GM23248 (cell line): ENCODE measurements at regions not wholly inside any gene's neighbourhood (a gene's known extent, or its start where the extent isn't known, plus 50 kb on each side); places are given as distances from the start of the nearest gene placed in this dataset.
A peak's percentile ranks its signal among the peaks of the same experiment; 100 is the strongest.
"Not testable (repeated sequence)": the region's sequence is repeated elsewhere in the genome, so short reads cannot be mapped to it uniquely, and the experiment has no call there.

Experiments
- DNase-seq: peaks from one replicate; pipeline ENCODE4 v3.0.0-alpha.2; 2015
- H2AFZ ChIP-seq: fragments of 200-600 bp; sonication (generic); 2 replicates; pipeline ENCODE4 v1.6.1; 2016; ENCODE audit warnings: antibody characterized with exemption
- H3F3A ChIP-seq: fragments of 200-600 bp; sonication (generic); 2 replicates; pipeline ENCODE4 v1.6.1; 2016; ENCODE audit warnings: mild to moderate bottlenecking, antibody characterized with exemption, mixed run types; ENCODE audit not compliant: insufficient read depth
- H3K27ac ChIP-seq: fragments of 200-600 bp; sonication (generic); 2 replicates; pipeline ENCODE4 v1.5.1; 2016; ENCODE audit warnings: mild to moderate bottlenecking
- H3K27me3 ChIP-seq: fragments of 200-600 bp; sonication (generic); replicated peaks from 2 replicates; pipeline ENCODE4 v1.6.1; 2016; ENCODE audit warnings: mild to moderate bottlenecking; ENCODE audit not compliant: insufficient read depth
- H3K36me3 ChIP-seq: fragments of 200-600 bp; sonication (generic); 2 replicates; pipeline ENCODE4 v1.6.1; 2016; ENCODE audit warnings: low read depth, mild to moderate bottlenecking
- H3K4me1 ChIP-seq: fragments of 200-600 bp; sonication (generic); 2 replicates; pipeline ENCODE4 v1.6.1; 2016; ENCODE audit warnings: mild to moderate bottlenecking; ENCODE audit not compliant: insufficient read depth
- H3K4me2 ChIP-seq: fragments of 200-600 bp; sonication (generic); one replicate; pipeline ENCODE4 v1.6.1; 2016; ENCODE audit warnings: mild to moderate bottlenecking; ENCODE audit not compliant: unreplicated experiment
- H3K4me3 ChIP-seq: fragments of 200-600 bp; sonication (generic); 2 replicates; pipeline ENCODE4 v1.5.1; 2016; ENCODE audit warnings: mild to moderate bottlenecking
- H3K79me2 ChIP-seq: fragments of 200-600 bp; sonication (generic); 2 replicates; pipeline ENCODE4 v1.6.1; 2016; ENCODE audit warnings: mild to moderate bottlenecking; ENCODE audit not compliant: insufficient read depth
- H3K9ac ChIP-seq: fragments of 200-600 bp; sonication (generic); 2 replicates; pipeline ENCODE4 v1.6.1; 2016; ENCODE audit warnings: mild to moderate bottlenecking
- H3K9me2 ChIP-seq: fragments of 200-600 bp; sonication (generic); 2 replicates; pipeline ENCODE4 v1.6.1; 2016; ENCODE audit warnings: mixed run types, mild to moderate bottlenecking, moderate library complexity; ENCODE audit not compliant: insufficient read depth
- H3K9me3 ChIP-seq: fragments of 200-600 bp; sonication (generic); one replicate; pipeline ENCODE4 v1.6.1; 2017; ENCODE audit warnings: low read depth
- H4K20me1 ChIP-seq: fragments of 200-600 bp; sonication (generic); 2 replicates; pipeline ENCODE4 v1.6.0; 2016; ENCODE audit not compliant: insufficient read depth
- EZH2 ChIP-seq: fragments of 200-600 bp; sonication (generic); IDR thresholded peaks from 2 replicates; pipeline ENCODE4 v1.6.1; 2018; ENCODE audit warnings: antibody characterized with exemption, mild to moderate bottlenecking; ENCODE audit not compliant: insufficient read depth, poor library complexity, severe bottlenecking
- EZH2phosphoT487 ChIP-seq: fragments of 200-600 bp; sonication (generic); IDR thresholded peaks from 2 replicates; pipeline ENCODE4 v1.6.1; 2018; ENCODE audit warnings: antibody characterized with exemption, moderate library complexity, mild to moderate bottlenecking, low read depth; ENCODE audit not compliant: insufficient read depth
- WGBS, 2 experiments: methylation state at CpG; one replicate each; pipeline ENCODE4 v1.1.6; 2015 to 2017; ENCODE audit warnings: low lambda C conversion rate in 2 of 2, low coverage in 1 of 2; ENCODE audit errors: missing lambda C conversion rate in 2 of 2; 5-methylcytosine and 5-hydroxymethylcytosine counted together
- in situ Hi-C: fragments of 300-500 bp; cut with MboI; formaldehyde crosslinking; loops from 2 replicates; pipeline ENCODE4 v1.15.0; 2020

DNA sequence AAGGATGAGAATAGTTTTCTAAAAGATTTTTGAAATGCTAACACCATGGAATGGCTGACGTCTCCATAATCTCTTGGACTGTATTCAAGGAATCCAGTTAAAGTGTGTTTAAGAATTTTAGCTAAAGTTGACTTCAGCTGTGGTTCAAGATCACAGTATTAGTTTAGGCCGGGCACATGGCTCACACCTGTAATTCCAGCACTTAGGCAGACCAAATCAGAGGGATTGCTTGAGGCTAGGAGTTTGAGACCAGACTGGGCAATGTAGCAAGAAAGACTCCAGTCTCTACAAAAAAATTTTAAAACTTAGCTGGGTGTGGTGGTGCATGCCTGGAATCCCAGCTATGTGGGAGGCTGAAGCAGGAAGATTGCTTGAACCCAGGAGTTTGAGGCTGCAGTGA lies 68.2 kb downstream of the RFPL4B start:
- H3K9ac ChIP-seq: no peak overlapping the region
- H3K27me3 ChIP-seq: no peaks in the 10 kb centered on the region
- H3K4me3 ChIP-seq: no peak overlapping the region
- TF ChIP-seq EZH2: no peak
- no peak for TF ChIP-seq EZH2phosphoT487
- no peaks in the 10 kb centered on the region for H3K9me3 ChIP-seq
- no peaks in the 10 kb centered on the region for H3K79me2 ChIP-seq
- peaks cover 13% of the 10 kb centered on the region for H3K4me1 ChIP-seq
- H3K9me2 ChIP-seq: no peaks in the 10 kb centered on the region
- 92 to 98% methylated on average over 2 of the region's 2 CpGs for WGBS, 2 experiments
- H3K36me3 ChIP-seq: no peaks in the 10 kb centered on the region
- H3F3A ChIP-seq: peaks cover 18% of the 10 kb centered on the region
- no peak overlapping the region for H2AFZ ChIP-seq
- no peak overlapping the region for H3K4me2 ChIP-seq
- no peaks in the 10 kb centered on the region for H4K20me1 ChIP-seq
- in situ Hi-C loops: no loop called here
- no peak for DNase-seq
- no peak overlapping the region for H3K27ac ChIP-seq

GRCh38 chr6:112416866-112417265 lies 69.7 kb downstream of the RFPL4B start:
- TF ChIP-seq EZH2phosphoT487: no peak
- no peak for TF ChIP-seq EZH2
- no peak overlapping the region for H3K4me3 ChIP-seq
- no peaks in the 10 kb centered on the region; the same call in 1 of the 2 replicates for H3K27me3 ChIP-seq
- H3K27ac ChIP-seq: peak overlapping the region; percentile 57
- 8% methylated on average over 4 of the region's 4 CpGs for WGBS, 2 experiments
- in situ Hi-C loops: no loop called here
- H3K79me2 ChIP-seq: no peaks in the 10 kb centered on the region
- no peaks in the 10 kb centered on the region for H3K9me3 ChIP-seq
- peak overlapping the region; percentile 56 for H2AFZ ChIP-seq
- peaks cover 18% of the 10 kb centered on the region for H3F3A ChIP-seq
- H3K9me2 ChIP-seq: no peaks in the 10 kb centered on the region
- H3K9ac ChIP-seq: 0 out of 2 replicates have a peak overlapping the region, but pooled peaks have one; percentile 9
- H3K36me3 ChIP-seq: no peaks in the 10 kb centered on the region
- H3K4me1 ChIP-seq: peaks cover 13% of the 10 kb centered on the region
- H4K20me1 ChIP-seq: no peaks in the 10 kb centered on the region
- H3K4me2 ChIP-seq: peak overlapping the region; percentile 24
- DNase-seq: peak; percentile 77

DNA sequence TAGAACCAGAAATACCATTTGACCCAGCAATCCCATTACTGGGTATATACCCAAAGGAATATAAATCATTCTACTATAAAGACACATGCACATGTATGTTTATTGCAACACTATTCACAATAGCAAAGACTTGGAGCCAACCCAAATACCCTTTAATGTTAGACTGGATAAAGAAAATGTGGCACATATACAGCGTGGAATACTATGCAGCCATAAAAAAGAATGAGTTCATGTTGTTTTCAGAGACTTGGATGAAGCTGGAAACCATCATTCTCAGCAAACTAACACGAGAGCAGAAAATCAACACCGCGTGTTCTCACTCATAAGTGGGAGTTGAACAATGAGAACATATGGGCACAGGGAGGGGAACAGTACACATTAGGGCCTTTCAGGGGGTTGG lies 79.9 kb downstream of the RFPL4B start:
- H3F3A ChIP-seq, H2AFZ ChIP-seq, H3K4me3 ChIP-seq, H4K20me1 ChIP-seq, H3K4me2 ChIP-seq, H3K9me3 ChIP-seq, in situ Hi-C loops, H3K4me1 ChIP-seq, H3K27ac ChIP-seq, H3K79me2 ChIP-seq, H3K9ac ChIP-seq, H3K36me3 ChIP-seq, DNase-seq, H3K27me3 ChIP-seq, H3K9me2 ChIP-seq: not testable (repeated sequence)
- 66 to 68% methylated on average over 4 of the region's 4 CpGs for WGBS, 2 experiments

DNA sequence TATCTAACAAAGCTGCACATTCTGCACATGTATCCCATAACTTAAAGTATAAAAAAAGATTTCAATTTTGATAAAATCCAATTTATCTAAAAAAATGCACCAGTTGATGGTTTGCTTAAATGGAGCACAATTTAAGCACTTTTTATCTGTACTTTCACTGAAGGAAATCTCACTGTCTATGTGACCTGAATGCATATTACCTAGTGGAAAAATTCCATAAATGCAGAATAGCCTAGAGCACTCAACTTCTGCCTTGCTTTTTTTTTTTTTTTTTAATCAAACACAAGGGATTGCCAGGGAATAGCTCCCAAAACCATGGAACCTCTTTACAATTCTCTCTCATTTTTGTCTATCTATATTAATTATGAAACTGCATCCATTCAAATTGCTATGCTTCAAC lies 80.4 kb downstream of the RFPL4B start:
- Histone ChIP-seq H3K9me2 (no peaks in the 10 kb centered on the region), H3F3A (no peaks in the 10 kb centered on the region), H3K27ac (no peak overlapping the region), H3K4me2 (no peak overlapping the region), H3K4me1 (no peaks in the 10 kb centered on the region), H3K9ac (no peak overlapping the region), H3K9me3 (no peaks in the 10 kb centered on the region), H3K79me2 (no peaks in the 10 kb centered on the region), H3K36me3 (no peaks in the 10 kb centered on the region), H2AFZ (no peak overlapping the region), H4K20me1 (no peaks in the 10 kb centered on the region), H3K4me3 (no peak overlapping the region), H3K27me3 (no peaks in the 10 kb centered on the region)
- in situ Hi-C loops: no loop called here
- DNase-seq: no peak
- no peak for TF ChIP-seq EZH2
- TF ChIP-seq EZH2phosphoT487: no peak

GRCh38 chr6:112428477-112428876 lies 81.3 kb downstream of the RFPL4B start:
- DNase-seq: no peak
- in situ Hi-C loops: no loop called here

More at GRCh38 chr6:112428477-112428876, 81.3 kb downstream of the RFPL4B start:
- no peak overlapping the region for H2AFZ ChIP-seq
- H3K9ac ChIP-seq: no peak overlapping the region
- no peak overlapping the region for H3K4me2 ChIP-seq
- H3F3A ChIP-seq: no peaks in the 10 kb centered on the region
- no peaks in the 10 kb centered on the region for H3K36me3 ChIP-seq
- H3K27ac ChIP-seq: no peak overlapping the region
- no peaks in the 10 kb centered on the region for H3K79me2 ChIP-seq
- H4K20me1 ChIP-seq: no peaks in the 10 kb centered on the region
- no peaks in the 10 kb centered on the region for H3K27me3 ChIP-seq
- TF ChIP-seq EZH2phosphoT487 (no peak), EZH2 (no peak)
- 53% methylated on average over 2 of the region's 2 CpGs for WGBS, 2 experiments
- H3K9me3 ChIP-seq: no peaks in the 10 kb centered on the region
- no peaks in the 10 kb centered on the region for H3K9me2 ChIP-seq
- no peak overlapping the region for H3K4me3 ChIP-seq
- no peaks in the 10 kb centered on the region for H3K4me1 ChIP-seq
